ENCODE measurements at regions not wholly inside any gene's neighbourhood (a gene's known extent, or its start where the extent isn't known, plus 50 kb on each side); places are given as distances from the start of the nearest gene placed in this dataset.
"Not testable (repeated sequence)": the region's sequence is repeated elsewhere in the genome, so short reads cannot be mapped to it uniquely, and the experiment has no call there.

GRCh38 chr17:63221939-63222338 lies 224.2 kb downstream of the CYB561 start:
- ATAC-seq (ENCODE audit: poor library complexity), result no peak
- intact Hi-C loops (cut with DNase I), result no loop called here

GRCh38 chr17:63222655-63223054 lies 223.5 kb downstream of the CYB561 start:
- no peak for DNase-seq
- ATAC-seq (ENCODE audit: poor library complexity), result no peak
- intact Hi-C loops (cut with DNase I), result no loop called here

More at GRCh38 chr17:63221939-63222338, 224.2 kb downstream of the CYB561 start:
- no peak for DNase-seq

GRCh38 chr17:63223212-63223911 lies 222.7 kb downstream of the CYB561 start:
- ATAC-seq (ENCODE audit: poor library complexity), result no peak
- intact Hi-C loops (cut with DNase I), result no loop called here
- DNase-seq, result no peak

- ATAC-seq (ENCODE audit: poor library complexity) (no peak), DNase-seq (no peak)
- intact Hi-C loops (cut with DNase I), result no loop called here
Measured at GRCh38 chr17:63224644-63225043, 221.5 kb downstream of the CYB561 start.

- intact Hi-C loops (cut with DNase I); DNase-seq; ATAC-seq (ENCODE audit: poor library complexity): not testable (repeated sequence)
Measured at GRCh38 chr17:63226720-63227119, 219.4 kb downstream of the CYB561 start.

- DNase-seq; ATAC-seq (ENCODE audit: poor library complexity); intact Hi-C loops (cut with DNase I): not testable (repeated sequence)
Measured at GRCh38 chr17:63231015-63231620, 215.0 kb downstream of the CYB561 start.

GRCh38 chr17:63232565-63233310 lies 213.4 kb downstream of the CYB561 start:
- DNase-seq, result no peak
- intact Hi-C loops (cut with DNase I), result no loop called here
- ATAC-seq (ENCODE audit: poor library complexity), result no peak

- ATAC-seq (ENCODE audit: poor library complexity) (no peak), DNase-seq (no peak)
- intact Hi-C loops (cut with DNase I), result no loop called here
Measured at GRCh38 chr17:63240106-63240505, 206.0 kb downstream of the CYB561 start.

GRCh38 chr17:63246344-63246743 lies 199.8 kb downstream of the CYB561 start:
- ATAC-seq (ENCODE audit: poor library complexity) (no peak), DNase-seq (no peak)
- intact Hi-C loops (cut with DNase I), result no loop called here

- intact Hi-C loops (cut with DNase I), result no loop called here
- ATAC-seq (ENCODE audit: poor library complexity) (no peak), DNase-seq (no peak)
Measured at GRCh38 chr17:63247706-63248105, 198.4 kb downstream of the CYB561 start.

GRCh38 chr17:63249256-63250004 lies 196.7 kb downstream of the CYB561 start:
- no peak for DNase-seq
- ATAC-seq (ENCODE audit: poor library complexity), result peak; percentile 65
- intact Hi-C loops (cut with DNase I), result no loop called here

GRCh38 chr17:63250830-63251229 lies 195.3 kb downstream of the CYB561 start:
- ATAC-seq (ENCODE audit: poor library complexity), result peak; percentile 55
- no peak for DNase-seq
- intact Hi-C loops (cut with DNase I), result no loop called here

GRCh38 chr17:63258785-63259184 lies 187.3 kb downstream of the CYB561 start:
- DNase-seq, result no peak
- ATAC-seq (ENCODE audit: poor library complexity), result no peak
- intact Hi-C loops (cut with DNase I), result no loop called here

GRCh38 chr17:63262751-63263476 lies 183.2 kb downstream of the CYB561 start:
- no peak for ATAC-seq (ENCODE audit: poor library complexity)
- intact Hi-C loops (cut with DNase I), result no loop called here
- no peak for DNase-seq

- intact Hi-C loops (cut with DNase I), result no loop called here
- DNase-seq, result no peak
- ATAC-seq (ENCODE audit: poor library complexity), result no peak
Measured at GRCh38 chr17:63265526-63265925, 180.6 kb downstream of the CYB561 start.

- DNase-seq (no peak), ATAC-seq (ENCODE audit: poor library complexity) (no peak)
- intact Hi-C loops (cut with DNase I), result no loop called here
Measured at GRCh38 chr17:63267846-63268245, 178.3 kb downstream of the CYB561 start.

- no peak for ATAC-seq (ENCODE audit: poor library complexity)
- intact Hi-C loops (cut with DNase I), result no loop called here
- DNase-seq, result no peak
Measured at GRCh38 chr17:63268827-63269226, 177.3 kb downstream of the CYB561 start.

- ATAC-seq (ENCODE audit: poor library complexity) (no peak), DNase-seq (no peak)
- intact Hi-C loops (cut with DNase I), result no loop called here
Measured at GRCh38 chr17:63270610-63271009, 175.5 kb downstream of the CYB561 start.

- DNase-seq (peak; percentile 51), ATAC-seq (ENCODE audit: poor library complexity) (peak; percentile 90)
- intact Hi-C loops (cut with DNase I), result no loop called here
Measured at GRCh38 chr17:63274146-63274545, 172.0 kb downstream of the CYB561 start.

Measured in Right ventricle myocardium superior (tissue), 1 donor.